ENCODE measurements at regions not wholly inside any gene's neighbourhood (a gene's known extent, or its start where the extent isn't known, plus 50 kb on each side); places are given as distances from the start of the nearest gene placed in this dataset.

- H3K4me3 Mint-ChIP-seq = no peak overlapping the region
- no peak overlapping the region for H3K4me3 ChIP-seq (replicated peaks in 1 of 3; ENCODE audit: low read depth in 2 of 3, low read length in 3 of 3)
- peaks cover 0 to 5% (median 3%) of the 10 kb centered on the region in 3 donors for H3K27me3 Mint-ChIP-seq (ENCODE audit: low read depth in 3 of 3)
- H4K20me1 ChIP-seq (ENCODE audit: insufficient read depth, low read length) = no peaks in the 10 kb centered on the region
- H3K9ac ChIP-seq (ENCODE audit: insufficient read depth, low read length, poor library complexity, severe bottlenecking) = no peak overlapping the region
- no peaks in the 10 kb centered on the region for H3K4me1 ChIP-seq (ENCODE audit: control insufficient read depth in 1 of 2, insufficient read depth in 2 of 2, low read length in 2 of 2)
- peaks cover 1 to 5% (median 2%) of the 10 kb centered on the region in 7 donors for H3K9me3 Mint-ChIP-seq
- no peaks in the 10 kb centered on the region for H3K9me3 ChIP-seq (replicated peaks in 1 of 2; ENCODE audit: control insufficient read depth in 1 of 2, insufficient read depth in 1 of 2, low read length in 2 of 2)
- H3K4me2 ChIP-seq (replicated peaks; ENCODE audit: extremely low read depth, low read length, poor library complexity, severe bottlenecking) = no peak overlapping the region
- 100% methylated on average over 2 of the region's 4 CpGs for WGBS (ENCODE audit: insufficient coverage)
- H3K27me3 ChIP-seq (ENCODE audit: control insufficient read depth in 2 of 2, insufficient read depth in 2 of 2, low read length in 2 of 2) = no peaks in the 10 kb centered on the region
- no peak for DNase-seq
- H3K27ac ChIP-seq (ENCODE audit: low read depth in 1 of 2, low read length in 2 of 2) = no peak overlapping the region
- no peak overlapping the region for H2AFZ ChIP-seq (ENCODE audit: insufficient read depth, low read depth, low read length, poor library complexity, severe bottlenecking)
- H3K36me3 Mint-ChIP-seq = peaks cover 0 to 7% of the 10 kb centered on the region in 2 donors
- H3K36me3 ChIP-seq (replicated peaks in 1 of 2; ENCODE audit: control insufficient read depth in 1 of 2, insufficient read depth in 2 of 2, low read length in 2 of 2) = no peaks in the 10 kb centered on the region
- no peak overlapping the region for H3K27ac Mint-ChIP-seq
- no peak for TF ChIP-seq CTCF (IDR thresholded peaks at IDR 0.05)
- H3K79me2 ChIP-seq (ENCODE audit: insufficient read depth, low read length) = no peaks in the 10 kb centered on the region
- intact Hi-C loops (cut with micrococcal nuclease) = no loop called here
- no peaks in the 10 kb centered on the region for H3K4me1 Mint-ChIP-seq
Observed at GRCh38 chr13:31649766-31650165, 89.6 kb upstream of the RXFP2 start.

- no peak overlapping the region for H3K4me2 ChIP-seq (replicated peaks; ENCODE audit: extremely low read depth, low read length, poor library complexity, severe bottlenecking)
- Mint-ChIP-seq H3K27me3 (ENCODE audit: low read depth in 3 of 3) (peaks cover 0 to 5% (median 1%) of the 10 kb centered on the region in 3 donors), H3K36me3 (peaks cover 0 to 7% of the 10 kb centered on the region in 2 donors), H3K4me1 (no peaks in the 10 kb centered on the region), H3K4me3 (no peak overlapping the region), H3K9me3 (peaks cover 0 to 6% (median 0%) of the 10 kb centered on the region in 7 donors), H3K27ac (no peak overlapping the region)
- no peak for TF ChIP-seq CTCF (IDR thresholded peaks at IDR 0.05)
- H3K4me1 ChIP-seq (ENCODE audit: control insufficient read depth in 1 of 2, insufficient read depth in 2 of 2, low read length in 2 of 2) = no peaks in the 10 kb centered on the region
- H2AFZ ChIP-seq (ENCODE audit: insufficient read depth, low read depth, low read length, poor library complexity, severe bottlenecking) = no peak overlapping the region
- no peaks in the 10 kb centered on the region for H4K20me1 ChIP-seq (ENCODE audit: insufficient read depth, low read length)
- no peak overlapping the region for H3K9ac ChIP-seq (ENCODE audit: insufficient read depth, low read length, poor library complexity, severe bottlenecking)
- no peaks in the 10 kb centered on the region for H3K27me3 ChIP-seq (ENCODE audit: control insufficient read depth in 2 of 2, insufficient read depth in 2 of 2, low read length in 2 of 2)
- H3K27ac ChIP-seq (ENCODE audit: low read depth in 1 of 2, low read length in 2 of 2) = no peak overlapping the region
- no peak overlapping the region for H3K4me3 ChIP-seq (replicated peaks in 1 of 3; ENCODE audit: low read depth in 2 of 3, low read length in 3 of 3)
- H3K36me3 ChIP-seq (replicated peaks in 1 of 2; ENCODE audit: control insufficient read depth in 1 of 2, insufficient read depth in 2 of 2, low read length in 2 of 2) = no peaks in the 10 kb centered on the region
- DNase-seq = no peak
- intact Hi-C loops (cut with micrococcal nuclease) = no loop called here
- H3K9me3 ChIP-seq (replicated peaks in 1 of 2; ENCODE audit: control insufficient read depth in 1 of 2, insufficient read depth in 1 of 2, low read length in 2 of 2) = no peaks in the 10 kb centered on the region
- no peaks in the 10 kb centered on the region for H3K79me2 ChIP-seq (ENCODE audit: insufficient read depth, low read length)
- 30% methylated on average over 2 of the region's 2 CpGs for WGBS (ENCODE audit: insufficient coverage)
Observed at GRCh38 chr13:31653730-31654129, 85.6 kb upstream of the RXFP2 start.
